Transverse colon (tissue), 4 donors: ENCODE measurements at regions not wholly inside any gene's neighbourhood (a gene's known extent, or its start where the extent isn't known, plus 50 kb on each side); places are given as distances from the start of the nearest gene placed in this dataset.

Experiments
- DNase-seq: peaks from one replicate; pipeline ENCODE4 v3.0.0-alpha.2; 2019
- H3K27ac ChIP-seq, 4 donors: fragments of 200-600 bp; sonication (generic); 2 replicates each; pipeline ENCODE4 v1.5.1; 2016 to 2018; ENCODE audit warnings: inconsistent platforms in 4 of 4
- H3K27me3 ChIP-seq: fragments of 200-600 bp; sonication (generic); 2 replicates; pipeline ENCODE4 v1.5.1; 2017; ENCODE audit warnings: inconsistent platforms
- H3K36me3 ChIP-seq, 4 donors: fragments of 200-600 bp; sonication (generic); 2 replicates each; pipeline ENCODE4 v1.5.1; 2017 to 2019; ENCODE audit warnings: inconsistent platforms in 4 of 4
- H3K4me1 ChIP-seq, 4 donors: fragments of 200-600 bp; sonication (generic); 2 replicates each; pipeline ENCODE4 v1.5.1; 2017 to 2020; ENCODE audit warnings: inconsistent platforms in 4 of 4
- H3K4me3 ChIP-seq, 4 donors: fragments of 200-600 bp; sonication (generic); 1 replicate in 1 of 4; 2 replicates in 3 of 4; pipeline versions ENCODE4 v1.5.1 to v1.6.1; 2017 to 2019; ENCODE audit warnings: inconsistent platforms in 4 of 4
- H3K9me3 ChIP-seq, 2 donors: fragments of 200-600 bp; sonication (generic); 2 replicates each; pipeline ENCODE4 v1.5.1; 2017 to 2019; ENCODE audit warnings: inconsistent platforms in 2 of 2
- CTCF ChIP-seq, 5 experiments: fragments of 200-600 bp in 3 of 5; fragments of 450-650 bp in 2 of 5; sonication (generic) in 3 of 5; IDR thresholded peaks; 1 replicate in 2 of 5; 2 replicates in 3 of 5; pipeline ENCODE4 v1.5.1; 2016 to 2017; ENCODE audit warnings: antibody characterized with exemption in 5 of 5, inconsistent platforms in 3 of 5, mild to moderate bottlenecking in 2 of 5, moderate library complexity in 1 of 5
- EP300 ChIP-seq: sonication (generic); formaldehyde crosslinking; IDR thresholded peaks from one replicate; pipeline ENCODE4 v1.6.1; 2017; ENCODE audit warnings: antibody characterized with exemption, low read depth
- POLR2A ChIP-seq: fragments of 450-650 bp; IDR thresholded peaks from one replicate; pipeline ENCODE4 v1.6.1; 2016; ENCODE audit warnings: antibody characterized with exemption, mild to moderate bottlenecking, moderate library complexity
- POLR2AphosphoS5 ChIP-seq, 3 donors: sonication (generic); formaldehyde crosslinking; IDR thresholded peaks; one replicate each; pipeline ENCODE4 v1.6.1; 2016; ENCODE audit warnings: antibody characterized with exemption in 3 of 3
- WGBS, 2 donors: methylation state at CpG; one replicate each; pipeline ENCODE4 v1.1.5; 2018; ENCODE audit warnings: low coverage in 1 of 2; 5-methylcytosine and 5-hydroxymethylcytosine counted together
- in situ Hi-C, 4 donors: fragments of 200-750 bp; cut with MboI; loops; one replicate each; pipeline versions ENCODE4 v1.15.0 to v1.15.1; 2017; ENCODE audit warnings: low sequenced_read_pairs in 3 of 4, low pct_ligation_motif_present in 1 of 4, low pct_unique_long_range_greater_than_20kb in 1 of 4
- intact Hi-C: fragments of 100-400 bp; cut with DNase I; formaldehyde crosslinking; loops from one replicate; pipeline ENCODE4 v1.15.1; 2023; ENCODE audit warnings: low total_unique reads

GRCh38 chr2:39839261-39839848, 60.3 kb upstream of the THUMPD2 start:
- no peak overlapping the region for H3K27ac ChIP-seq
- in situ Hi-C loops (no loop called here), intact Hi-C loops (no loop called here)
- no peaks in the 10 kb centered on the region for H3K4me1 ChIP-seq
- no peaks in the 10 kb centered on the region for H3K36me3 ChIP-seq
- no peak for DNase-seq
- WGBS, 2 donors: 85% methylated on average over 5 of the region's 5 CpGs; no CpG with 5 or more reads in 1 of the 2 donors
- H3K9me3 ChIP-seq: peaks cover 4% of the 10 kb centered on the region in 2 donors
- no peak for TF ChIP-seq EP300
- no peak for TF ChIP-seq POLR2AphosphoS5 (IDR thresholded peaks at IDR 0.05)
- TF ChIP-seq CTCF (IDR thresholded peaks at IDR 0.05): no peak
- TF ChIP-seq POLR2A: no peak
- H3K4me3 ChIP-seq: no peak overlapping the region
- H3K27me3 ChIP-seq: no peaks in the 10 kb centered on the region

- no peaks in the 10 kb centered on the region for H3K27me3 ChIP-seq
- H3K4me1 ChIP-seq: no peaks in the 10 kb centered on the region
- H3K27ac ChIP-seq: no peak overlapping the region
- intact Hi-C loops (no loop called here), in situ Hi-C loops (no loop called here)
- TF ChIP-seq POLR2AphosphoS5 (IDR thresholded peaks at IDR 0.05) (no peak), EP300 (no peak), POLR2A (no peak), CTCF (IDR thresholded peaks at IDR 0.05) (no peak)
- H3K9me3 ChIP-seq: peaks cover 4% of the 10 kb centered on the region in 2 donors
- DNase-seq: no peak
- H3K4me3 ChIP-seq: no peak overlapping the region
- 88 to 100% methylated on average over 2 to 3 of the region's 3 CpGs for WGBS, 2 donors
- H3K36me3 ChIP-seq: no peaks in the 10 kb centered on the region
These were observed 59.5 kb upstream of the THUMPD2 start for GRCh38 chr2:39838589-39838988.

GRCh38 chr2:39837856-39838453, 58.9 kb upstream of the THUMPD2 start:
- intact Hi-C loops (no loop called here), in situ Hi-C loops (no loop called here)
- no peak for DNase-seq
- Histone ChIP-seq H3K36me3 (no peaks in the 10 kb centered on the region), H3K9me3 (peaks cover 4% of the 10 kb centered on the region in 2 donors), H3K27me3 (no peaks in the 10 kb centered on the region), H3K4me3 (no peak overlapping the region), H3K4me1 (no peaks in the 10 kb centered on the region), H3K27ac (no peak overlapping the region)
- 46 to 71% methylated on average over 1 to 6 of the region's 6 CpGs for WGBS, 2 donors
- TF ChIP-seq EP300 (no peak), CTCF (IDR thresholded peaks at IDR 0.05) (peak; percentile 39 to 79 (median 70))

GRCh38 chr2:39836638-39837037, 57.6 kb upstream of the THUMPD2 start:
- no peak for TF ChIP-seq POLR2AphosphoS5 (IDR thresholded peaks at IDR 0.05)
- TF ChIP-seq POLR2A: no peak
- TF ChIP-seq EP300: no peak
- no peak for TF ChIP-seq CTCF (IDR thresholded peaks at IDR 0.05)
- intact Hi-C loops: no loop called here
- Histone ChIP-seq H3K9me3 (peaks cover 4% of the 10 kb centered on the region in 2 donors), H3K27ac (no peak overlapping the region), H3K27me3 (no peaks in the 10 kb centered on the region), H3K4me1 (no peaks in the 10 kb centered on the region), H3K36me3 (no peaks in the 10 kb centered on the region), H3K4me3 (no peak overlapping the region)
- 79 to 85% methylated on average over 3 of the region's 3 CpGs for WGBS, 2 donors
- no peak for DNase-seq
- in situ Hi-C loops: no loop called here
